Left colon (tissue), 2 donors: ENCODE measurements at regions not wholly inside any gene's neighbourhood (a gene's known extent, or its start where the extent isn't known, plus 50 kb on each side); places are given as distances from the start of the nearest gene placed in this dataset.
A peak's percentile ranks its signal among the peaks of the same experiment; 100 is the strongest.

Experiments used
- ATAC-seq: fragments of 200-7000 bp; cut with Tn5 transposase; one replicate; pipeline ENCODE4 v1.9.1; 2020; ENCODE audit warnings: mild to moderate bottlenecking, moderate library complexity
- DNase-seq, 2 donors: peaks; one replicate each; pipeline ENCODE4 v3.0.0-alpha.2; 2020
- intact Hi-C, 2 donors: fragments of 100-400 bp; cut with DNase I in 1 of 2; cut with micrococcal nuclease in 1 of 2; formaldehyde crosslinking; loops; one replicate each; pipeline versions ENCODE4 v1.11.2 to v1.14.0; 2022; cut with DNase I, micrococcal nuclease
- donor health status: DM: no; HTN: no; CAD: no.
- donor health status: DM: yes; HTN: yes; CAD: no.

DNA sequence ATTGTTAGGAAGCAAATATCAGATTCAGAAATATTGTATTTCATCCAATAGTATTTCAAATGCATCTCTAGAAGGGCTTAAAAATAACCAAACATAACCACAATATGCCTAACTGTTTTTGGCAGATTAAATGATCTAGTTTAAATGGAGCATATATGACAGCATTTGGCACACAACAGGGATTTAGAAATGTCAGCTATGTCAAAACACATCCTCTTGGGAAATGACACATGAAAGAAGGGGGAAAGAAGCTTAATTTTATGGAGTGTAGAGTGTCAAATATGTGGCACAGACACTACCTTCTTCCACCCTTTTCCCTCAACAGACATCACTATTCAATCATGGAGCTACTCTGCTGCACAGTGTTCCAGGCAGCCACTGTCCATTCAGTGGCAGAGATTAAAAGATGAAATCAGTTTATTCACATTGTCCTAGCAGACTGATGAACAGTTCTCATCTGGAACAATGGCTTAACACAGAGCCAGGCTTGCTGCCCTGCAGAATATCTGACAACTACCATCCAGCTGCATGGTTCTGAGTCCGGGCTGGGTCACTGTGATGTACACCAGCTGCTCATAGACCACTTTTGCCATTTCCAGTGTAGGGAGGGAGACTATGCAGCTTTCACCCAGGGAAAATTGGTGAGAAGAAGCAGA, 349.8 kb downstream of the DHX35 start:
- ATAC-seq, result no peak
- no peak for DNase-seq
- intact Hi-C loops, result no loop called here

- DNase-seq (no peak), ATAC-seq (no peak)
- intact Hi-C loops, result no loop called here
These were observed 348.3 kb downstream of the DHX35 start for GRCh38 chr20:39310363-39310995.

- intact Hi-C loops, result no loop called here
- no peak for DNase-seq
- no peak for ATAC-seq
These were observed 347.3 kb downstream of the DHX35 start for GRCh38 chr20:39309458-39309857.

- ATAC-seq (no peak), DNase-seq (no peak)
- intact Hi-C loops, result no loop called here
These were observed 340.2 kb downstream of the DHX35 start for GRCh38 chr20:39302312-39302711.

- no peak for ATAC-seq
- DNase-seq, result no peak
- intact Hi-C loops, result no loop called here
These were observed 337.6 kb downstream of the DHX35 start for GRCh38 chr20:39299783-39300182.

GRCh38 chr20:39298571-39299506, 336.7 kb downstream of the DHX35 start:
- no peak for DNase-seq
- intact Hi-C loops, result no loop called here
- no peak for ATAC-seq

GRCh38 chr20:39298121-39298520, 336.0 kb downstream of the DHX35 start:
- intact Hi-C loops, result no loop called here
- no peak for DNase-seq
- ATAC-seq, result no peak

DNA sequence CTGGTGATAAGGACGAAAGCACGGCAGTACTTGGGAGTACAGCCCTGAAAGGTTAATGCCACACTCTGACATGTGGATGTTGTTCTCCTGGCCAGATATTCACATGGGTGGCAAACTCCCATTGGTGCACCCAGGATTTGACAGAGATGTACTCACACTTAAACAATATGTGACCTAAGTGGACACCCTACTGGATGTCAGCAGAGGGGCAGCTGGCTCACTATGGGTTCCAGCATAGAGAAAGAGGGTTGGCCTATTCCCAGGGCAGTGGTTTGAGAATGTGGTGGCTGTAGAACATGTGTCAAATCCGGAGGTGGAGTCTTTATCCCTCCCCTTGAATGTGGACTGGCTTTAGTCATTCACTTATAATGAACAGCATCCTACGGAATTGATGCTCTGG, 333.2 kb downstream of the DHX35 start:
- intact Hi-C loops, result no loop called here
- DNase-seq, result no peak
- no peak for ATAC-seq

DNA sequence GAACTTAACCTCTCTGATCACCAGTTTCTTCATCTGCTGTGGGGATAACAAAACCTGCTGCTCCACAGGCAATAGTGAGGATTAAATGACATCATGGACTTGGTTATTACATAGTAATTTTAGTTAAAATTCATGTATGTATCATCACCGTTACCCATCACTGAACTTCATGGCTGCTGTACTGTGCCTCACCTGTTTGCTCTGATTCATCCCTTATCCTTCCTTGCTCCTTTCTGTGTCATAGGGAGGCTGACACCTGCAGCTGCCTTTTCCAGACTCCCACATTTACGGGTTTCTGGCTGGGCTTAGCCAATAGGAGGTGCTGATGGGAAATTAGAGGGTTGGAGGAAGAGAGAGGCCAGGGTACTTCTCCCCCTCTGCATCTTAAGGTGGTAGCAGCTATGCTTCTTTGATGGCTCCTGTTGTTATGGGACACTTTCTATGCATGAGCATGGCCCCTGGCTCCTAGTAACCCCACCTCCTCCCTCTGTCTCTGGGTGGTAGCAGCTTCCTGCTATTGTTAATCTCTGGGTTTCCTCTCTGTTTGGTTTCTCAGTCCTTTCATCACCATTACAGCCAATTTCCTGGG, 332.1 kb downstream of the DHX35 start:
- ATAC-seq (no peak), DNase-seq (no peak)
- intact Hi-C loops, result no loop called here

- intact Hi-C loops, result no loop called here
- DNase-seq (no peak), ATAC-seq (no peak)
These were observed 330.1 kb downstream of the DHX35 start for GRCh38 chr20:39292193-39292736.

- no peak for DNase-seq
- ATAC-seq, result no peak
- intact Hi-C loops, result no loop called here
These were observed 329.2 kb downstream of the DHX35 start for GRCh38 chr20:39291301-39291700.

- intact Hi-C loops, result no loop called here
- DNase-seq (no peak), ATAC-seq (no peak)
These were observed 328.4 kb downstream of the DHX35 start for GRCh38 chr20:39290575-39290974.

- DNase-seq (no peak), ATAC-seq (no peak)
- intact Hi-C loops, result no loop called here
These were observed 327.7 kb downstream of the DHX35 start for GRCh38 chr20:39289831-39290230.

GRCh38 chr20:39289316-39289715, 327.2 kb downstream of the DHX35 start:
- ATAC-seq (no peak), DNase-seq (peak in 1 of 2 donors; percentile 16)
- intact Hi-C loops, result no loop called here

DNA sequence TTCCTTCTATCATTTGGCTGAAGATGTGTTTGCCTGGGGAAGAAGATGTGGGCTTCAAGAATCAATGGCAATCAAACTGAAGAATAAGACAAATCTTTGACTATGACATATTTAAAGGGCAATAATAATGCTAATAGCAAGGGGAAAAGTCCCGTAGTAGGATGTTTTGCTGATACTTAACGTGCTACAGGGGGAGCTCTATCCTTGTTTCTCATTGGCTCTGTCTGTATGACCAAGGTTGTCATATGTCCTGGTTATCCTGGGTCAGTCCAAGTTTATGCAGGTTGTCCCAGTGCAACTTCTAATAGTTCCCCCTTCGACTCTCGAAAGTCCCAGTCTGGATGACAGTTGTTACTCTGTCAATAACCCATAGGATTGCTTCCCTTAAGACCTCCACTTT, 321.3 kb downstream of the DHX35 start:
- DNase-seq, result no peak
- intact Hi-C loops, result no loop called here
- ATAC-seq, result no peak

GRCh38 chr20:39282619-39283092, 320.5 kb downstream of the DHX35 start:
- peak in 1 of 2 donors; percentile 58 for DNase-seq
- intact Hi-C loops, result no loop called here
- ATAC-seq, result no peak

DNA sequence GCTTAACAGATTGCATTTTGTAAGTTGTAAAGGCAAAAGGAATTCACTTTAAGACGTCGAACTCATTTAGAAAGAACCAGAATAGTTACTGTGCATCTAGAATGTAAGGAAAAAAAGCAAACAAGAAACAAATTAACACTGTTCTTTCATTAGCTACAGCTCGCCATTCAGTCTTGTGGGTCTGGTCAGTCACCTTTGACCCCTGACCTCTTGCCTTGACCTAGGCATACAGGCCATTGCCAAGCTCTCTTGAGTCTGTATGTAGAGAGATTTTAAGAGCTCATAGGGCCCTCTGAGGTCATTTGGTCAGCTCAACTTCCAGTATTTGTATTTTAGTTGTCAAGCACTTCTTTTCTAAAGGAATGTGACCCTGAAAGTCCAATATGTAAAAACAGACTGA, 318.7 kb downstream of the DHX35 start:
- DNase-seq (no peak), ATAC-seq (no peak)
- intact Hi-C loops, result no loop called here

- ATAC-seq (no peak), DNase-seq (no peak)
- intact Hi-C loops, result no loop called here
These were observed 316.2 kb downstream of the DHX35 start for GRCh38 chr20:39278230-39278788.

GRCh38 chr20:39277185-39277584, 315.0 kb downstream of the DHX35 start:
- ATAC-seq, result no peak
- no peak for DNase-seq
- intact Hi-C loops, result no loop called here
